HT-29 (cell line): ENCODE measurements at regions not wholly inside any gene's neighbourhood (a gene's known extent, or its start where the extent isn't known, plus 50 kb on each side); places are given as distances from the start of the nearest gene placed in this dataset.

Experiments used
- DNase-seq: peaks from one replicate; pipeline ENCODE4 v3.0.0-alpha.2; 2015; ENCODE audit warnings: low spot score

DNA sequence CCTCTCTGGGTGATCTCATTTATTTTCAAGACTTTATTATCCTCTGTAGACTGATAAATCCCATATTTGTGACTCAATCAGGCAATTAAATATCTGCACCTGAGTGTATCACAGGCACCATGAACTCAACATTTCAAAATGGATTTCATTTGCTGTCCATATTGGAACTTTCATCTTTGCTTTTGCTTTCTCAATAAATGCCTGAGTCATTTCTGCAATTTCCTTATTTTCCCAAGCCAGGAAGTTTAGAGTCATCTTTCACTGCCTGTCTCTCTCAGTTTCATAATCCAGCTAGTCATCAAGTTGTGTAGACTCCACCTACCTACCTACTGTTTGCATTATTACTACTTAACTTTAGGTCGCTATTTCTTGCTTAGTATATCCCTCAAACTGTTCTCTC lies 540.9 kb downstream of the LMO4 start:
- DNase-seq = peak; percentile 55

DNA sequence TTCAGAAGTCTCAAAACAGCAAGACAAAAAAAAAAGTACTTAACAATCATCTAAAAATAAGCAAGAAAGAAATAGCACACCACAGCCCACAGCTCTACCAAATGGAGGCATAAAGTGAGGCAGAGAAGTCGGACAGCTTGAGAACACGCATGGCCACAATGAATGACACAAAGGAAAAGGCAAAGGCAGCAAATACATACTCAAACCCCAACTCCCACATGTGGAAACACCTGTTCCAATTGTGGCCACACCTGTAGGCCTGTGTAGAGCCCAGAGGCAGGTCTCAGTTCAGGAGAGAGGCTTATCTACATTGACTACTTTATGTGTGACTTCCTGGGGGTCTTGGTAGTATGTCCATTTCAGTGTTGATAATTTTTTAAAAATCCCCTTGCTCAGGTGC lies 543.5 kb downstream of the LMO4 start:
- no peak for DNase-seq

DNA sequence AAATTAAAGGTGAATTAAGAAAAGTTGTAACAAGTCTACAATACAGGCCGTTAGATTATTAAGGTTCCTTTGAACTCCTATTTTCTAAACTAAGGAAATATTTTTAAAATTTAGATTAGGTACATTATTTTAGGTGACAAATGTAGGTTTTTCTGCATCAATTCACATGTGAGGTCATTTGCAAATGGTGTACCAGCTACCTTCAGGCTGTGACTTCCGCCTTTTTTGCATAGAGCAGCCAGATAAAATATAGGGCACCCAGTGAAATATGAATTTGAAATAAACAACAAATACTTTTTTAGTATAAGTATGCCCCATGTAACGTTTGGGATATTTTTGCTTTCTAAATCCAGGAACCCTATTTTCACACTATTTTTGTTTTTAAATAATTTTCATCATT lies 544.0 kb downstream of the LMO4 start:
- no peak for DNase-seq

DNA sequence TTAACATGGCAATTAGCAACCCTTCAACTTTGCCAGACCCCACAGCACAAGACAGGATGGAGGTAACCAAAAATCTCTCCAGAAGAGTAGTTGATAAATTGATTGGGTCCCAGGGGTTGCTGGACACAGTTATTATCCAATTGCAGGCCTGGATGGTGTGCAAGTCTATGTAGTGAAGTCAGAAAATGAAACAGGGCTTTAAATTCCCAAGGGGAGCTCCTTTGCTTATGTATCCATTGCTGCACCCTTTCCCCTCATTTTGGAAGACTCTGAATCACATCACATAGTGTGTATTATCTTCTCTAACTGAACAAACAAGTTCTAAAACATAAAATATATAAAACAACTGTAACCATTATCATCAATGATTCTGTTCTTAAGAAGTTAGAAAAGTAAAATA lies 550.2 kb downstream of the LMO4 start:
- no peak for DNase-seq

DNA sequence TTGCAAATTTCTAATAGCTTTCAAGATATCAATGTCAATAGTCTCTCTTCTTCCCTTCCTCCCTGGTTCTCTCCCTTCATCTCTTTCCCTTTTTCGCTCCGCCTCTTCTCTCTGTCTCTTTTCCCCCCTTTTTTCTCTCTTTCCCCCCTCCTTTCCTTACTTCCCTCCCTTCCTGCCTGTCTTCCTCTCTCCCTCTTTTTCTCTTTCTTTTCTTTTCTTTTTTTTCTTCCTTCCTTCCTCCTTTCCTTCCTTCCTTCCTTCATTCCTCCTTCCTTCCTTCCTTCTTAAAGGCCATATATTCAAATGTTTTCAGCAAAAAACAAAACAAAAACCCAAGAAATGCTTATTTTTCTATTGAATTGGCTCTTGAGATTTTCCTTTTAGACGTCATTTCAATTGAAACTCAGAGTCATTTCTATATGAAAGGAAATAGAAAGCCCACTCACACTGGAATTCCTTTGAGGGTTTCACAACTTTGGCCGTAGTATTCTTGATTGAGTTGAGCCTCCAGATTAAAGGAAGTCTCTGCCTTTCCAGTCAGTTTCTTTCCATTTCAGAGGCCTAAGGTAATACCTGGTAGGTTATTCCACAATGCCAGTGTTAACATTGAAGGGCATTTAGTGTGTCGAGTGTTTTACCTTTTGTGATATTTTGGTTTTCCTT lies 551.5 kb downstream of the LMO4 start:
- DNase-seq = peak; percentile 48

DNA sequence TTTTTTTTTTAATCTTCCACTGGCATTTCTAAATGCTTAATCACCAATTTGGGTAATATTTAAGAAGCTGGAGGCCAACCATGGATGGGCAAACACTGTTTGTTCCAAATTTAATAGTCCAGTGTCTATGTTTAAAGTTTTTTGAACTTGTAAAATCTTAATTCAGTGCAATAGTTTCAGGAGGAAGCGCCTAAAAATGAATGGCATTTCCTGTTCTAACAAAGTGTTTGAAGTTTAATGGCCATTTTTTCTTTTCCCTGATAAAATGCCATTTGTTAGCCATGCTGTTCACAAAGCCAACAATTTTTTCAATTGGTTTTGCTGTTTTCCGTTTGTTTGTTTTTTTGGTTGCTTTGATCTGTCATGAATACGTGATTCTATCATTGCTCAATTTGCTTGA lies 552.1 kb downstream of the LMO4 start:
- no peak for DNase-seq

DNA sequence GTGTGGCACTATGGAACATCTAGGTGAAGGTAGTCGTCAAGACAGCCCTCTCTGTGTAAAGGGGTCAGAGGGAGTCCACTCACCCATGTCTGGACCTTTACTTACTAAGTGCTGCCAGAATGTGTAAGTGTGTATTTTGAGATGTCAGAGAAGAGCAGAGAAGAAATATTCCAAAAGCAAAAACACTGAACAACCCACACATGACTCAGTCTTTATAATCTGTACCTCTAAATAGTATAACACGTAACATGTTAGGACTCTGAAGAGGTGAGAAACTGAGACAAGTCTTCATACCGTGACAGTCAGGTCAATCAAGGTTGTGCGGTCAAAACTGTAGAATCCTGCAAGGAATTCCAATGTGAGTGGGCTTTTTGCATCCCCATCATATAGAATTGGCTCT lies 555.2 kb downstream of the LMO4 start:
- DNase-seq = no peak

DNA sequence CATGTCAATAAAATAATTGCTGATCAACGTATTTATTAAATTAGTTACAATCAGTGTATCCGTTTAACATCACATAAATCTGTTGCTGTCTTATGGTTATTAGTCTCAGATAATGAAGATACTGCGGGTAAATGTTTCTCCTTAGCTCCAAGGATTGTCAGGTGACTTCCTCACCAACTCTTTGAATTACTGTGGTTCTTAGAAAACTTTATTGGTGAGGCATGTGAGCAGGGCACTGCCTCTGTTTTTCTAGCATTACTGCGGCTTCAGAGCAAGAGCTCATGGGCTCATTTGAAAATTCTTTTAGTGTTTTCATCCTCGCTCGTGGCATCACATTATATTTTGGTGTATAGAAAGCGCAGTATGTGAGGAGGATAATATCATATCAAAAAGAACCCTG lies 555.9 kb downstream of the LMO4 start:
- no peak for DNase-seq

DNA sequence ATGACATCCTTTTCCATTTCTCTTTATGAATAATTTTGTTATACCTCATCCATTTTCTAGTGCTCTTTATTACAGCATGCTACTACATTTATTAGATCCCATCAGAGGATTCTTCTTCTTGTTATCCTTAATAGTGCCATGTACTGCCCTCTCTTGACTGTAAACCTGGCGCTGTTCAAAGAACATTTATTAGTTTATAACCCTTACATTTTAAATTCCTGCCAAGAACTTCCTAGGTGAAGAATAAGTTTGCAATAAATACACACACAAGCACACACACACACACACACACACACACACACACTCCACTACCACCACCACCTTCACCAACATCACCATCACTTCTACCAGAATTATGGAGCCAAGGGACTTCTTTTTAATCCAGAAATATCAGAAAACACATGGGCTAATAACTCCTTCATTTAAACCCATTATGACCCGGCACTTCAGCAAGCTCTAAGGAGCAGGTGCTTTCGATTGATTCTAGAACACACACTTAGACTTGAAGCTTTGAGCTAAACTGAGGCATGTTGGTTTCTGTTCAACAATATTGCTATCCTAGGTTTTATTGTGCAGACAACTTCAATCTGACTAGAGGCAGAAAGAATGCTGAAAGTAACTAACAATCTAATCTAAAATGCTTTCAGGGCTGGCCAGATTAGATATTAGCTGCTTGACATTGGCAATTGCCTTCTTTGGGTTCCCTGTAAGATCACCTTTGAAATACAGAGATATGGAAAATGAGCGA lies 556.8 kb downstream of the LMO4 start:
- no peak for DNase-seq

DNA sequence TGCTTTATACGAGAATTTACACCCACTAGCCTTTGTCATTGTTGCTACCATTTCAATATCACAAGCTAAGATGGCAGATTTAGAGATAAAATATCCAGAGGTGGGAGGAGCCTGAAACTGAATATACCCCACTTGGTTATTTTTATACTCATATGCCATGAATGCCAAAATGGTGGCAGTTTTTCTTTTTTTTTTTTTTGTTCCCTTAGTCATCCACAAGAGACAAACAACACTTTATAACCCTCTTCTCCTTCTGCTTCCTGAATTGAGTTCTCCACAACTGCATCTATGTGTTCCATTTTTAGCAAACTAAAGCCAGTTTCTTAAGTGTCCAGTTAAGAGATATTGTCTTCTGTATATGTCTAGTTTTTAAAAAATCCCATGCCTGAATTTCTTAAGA lies 558.4 kb downstream of the LMO4 start:
- DNase-seq = no peak

DNA sequence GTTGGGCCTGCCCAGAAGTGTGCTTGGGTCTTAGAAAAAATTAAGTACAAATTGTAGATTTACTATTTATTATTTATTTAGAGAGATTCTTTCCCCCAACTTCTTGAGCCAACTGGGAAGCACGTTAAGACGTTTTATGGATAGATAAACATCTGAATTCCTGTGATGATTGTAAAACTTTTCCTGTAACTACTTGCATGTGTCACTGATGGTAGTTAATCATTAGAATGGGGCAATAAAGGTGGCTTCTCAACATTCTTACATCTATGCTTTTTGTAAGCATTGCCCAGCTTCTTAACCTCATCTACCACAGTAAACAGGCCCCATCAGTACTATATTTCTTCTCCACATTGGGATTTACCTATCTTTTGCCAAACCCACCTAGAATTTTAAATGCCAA lies 559.8 kb downstream of the LMO4 start:
- peak; percentile 73 for DNase-seq

DNA sequence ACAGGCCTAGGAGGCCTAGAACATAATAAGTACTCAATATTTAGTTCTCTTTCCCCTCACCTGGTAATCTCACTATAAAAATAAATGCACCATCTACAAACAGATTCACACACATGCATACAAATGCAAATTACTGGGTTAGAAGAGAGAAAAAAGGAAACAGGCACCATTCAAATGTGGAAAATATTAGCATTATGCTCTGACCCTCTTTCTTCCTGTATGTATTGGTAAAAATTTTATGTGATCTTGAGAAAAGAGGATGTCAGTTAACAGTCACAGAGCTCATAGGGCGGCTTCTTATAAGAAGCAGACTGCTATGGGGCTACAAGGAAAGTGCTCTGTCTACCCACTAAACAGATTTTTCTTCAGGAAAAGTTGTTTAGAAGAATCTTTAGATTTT lies 565.4 kb downstream of the LMO4 start:
- no peak for DNase-seq

DNA sequence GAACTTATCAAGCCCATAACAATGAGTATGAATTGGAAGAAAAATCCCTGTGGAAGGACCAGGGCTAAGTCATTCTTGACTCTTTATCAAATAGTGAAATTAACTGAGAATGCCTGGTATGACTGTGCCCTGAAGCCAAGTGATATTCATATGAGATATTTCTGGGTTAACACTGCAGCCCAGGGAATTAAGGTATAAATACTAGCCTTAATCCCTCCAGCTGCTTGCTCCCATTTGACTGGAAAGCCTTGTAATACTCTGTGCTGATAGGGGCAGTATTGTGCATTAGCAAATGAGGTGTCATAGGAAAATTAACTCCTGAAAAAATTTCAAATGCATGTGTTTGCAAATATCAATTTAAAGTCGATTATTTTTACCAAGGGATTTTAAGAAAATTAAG lies 568.8 kb downstream of the LMO4 start:
- no peak for DNase-seq

DNA sequence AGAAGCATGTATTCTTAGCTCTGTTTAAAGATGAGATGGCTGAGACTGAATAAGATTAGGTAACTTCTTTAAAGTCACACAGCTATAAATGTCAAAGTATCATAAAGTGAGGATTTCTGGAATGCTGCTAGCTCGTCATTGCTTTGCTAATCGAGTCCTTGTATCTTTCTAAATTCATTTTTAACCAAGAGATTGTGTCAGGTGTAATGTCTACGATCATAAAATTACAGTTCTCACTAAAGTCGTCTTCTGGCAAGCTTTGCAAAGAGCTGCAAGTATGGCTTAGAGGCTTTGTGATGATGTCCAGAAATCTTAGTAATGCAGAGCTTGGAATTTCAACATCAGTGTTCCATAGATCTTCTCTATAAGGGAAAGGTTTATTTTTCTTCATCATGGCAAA lies 569.8 kb downstream of the LMO4 start:
- DNase-seq = no peak

DNA sequence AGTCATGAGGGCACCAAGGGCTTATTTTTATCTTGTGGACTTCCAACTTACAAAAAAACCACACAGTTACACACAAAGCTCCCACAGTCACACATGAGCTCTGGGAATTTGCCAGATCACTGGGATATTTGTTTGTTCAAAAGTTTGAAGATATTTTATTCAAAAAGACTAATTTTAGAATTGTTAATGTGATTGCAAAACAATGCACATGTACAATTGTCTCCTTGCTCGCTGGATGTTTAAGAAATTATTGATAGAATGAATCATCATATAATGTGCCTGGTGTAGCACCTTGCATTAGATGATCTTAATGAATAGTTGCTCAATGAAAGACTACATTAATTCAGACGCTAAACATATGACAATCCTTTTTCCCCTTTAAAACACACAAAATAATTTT lies 570.3 kb downstream of the LMO4 start:
- peak; percentile 28 for DNase-seq

DNA sequence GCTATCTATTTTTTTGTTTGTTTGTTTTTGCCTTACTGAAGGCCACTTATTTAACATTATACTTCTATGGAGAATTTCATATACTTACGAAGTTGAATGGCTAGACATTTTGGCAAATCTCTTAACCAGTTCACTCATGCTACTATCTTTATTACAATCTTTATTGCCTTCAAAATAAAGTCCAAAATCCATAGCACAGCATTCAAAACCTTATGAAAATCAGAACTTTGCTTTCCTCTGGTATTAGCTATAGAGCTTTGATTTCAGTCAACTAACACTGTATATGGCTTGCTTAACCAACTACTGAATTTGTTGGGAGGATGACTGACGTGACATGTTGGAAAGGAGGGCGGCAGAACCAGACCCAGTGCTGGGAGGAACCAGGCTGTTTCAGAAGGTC lies 571.1 kb downstream of the LMO4 start:
- DNase-seq = peak; percentile 27

DNA sequence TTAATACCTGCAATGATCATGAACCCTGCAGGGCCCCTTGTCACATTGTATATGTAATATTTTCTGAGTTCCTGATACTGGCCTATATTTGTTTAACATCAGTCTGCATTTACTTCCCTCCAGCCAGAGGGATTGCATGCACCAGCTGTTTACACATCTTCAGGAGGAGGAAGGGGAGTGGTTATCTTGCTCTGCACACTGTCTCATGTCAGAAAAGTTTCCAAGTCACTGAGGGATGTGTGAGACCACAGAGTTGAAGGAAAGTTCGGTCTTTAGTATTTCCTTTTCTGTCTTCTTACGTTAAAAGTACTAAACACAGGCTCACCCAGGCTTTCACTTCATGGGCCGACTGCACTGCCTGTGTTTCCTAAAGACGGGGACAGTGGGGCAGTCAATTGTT lies 574.1 kb downstream of the LMO4 start:
- DNase-seq = no peak

DNA sequence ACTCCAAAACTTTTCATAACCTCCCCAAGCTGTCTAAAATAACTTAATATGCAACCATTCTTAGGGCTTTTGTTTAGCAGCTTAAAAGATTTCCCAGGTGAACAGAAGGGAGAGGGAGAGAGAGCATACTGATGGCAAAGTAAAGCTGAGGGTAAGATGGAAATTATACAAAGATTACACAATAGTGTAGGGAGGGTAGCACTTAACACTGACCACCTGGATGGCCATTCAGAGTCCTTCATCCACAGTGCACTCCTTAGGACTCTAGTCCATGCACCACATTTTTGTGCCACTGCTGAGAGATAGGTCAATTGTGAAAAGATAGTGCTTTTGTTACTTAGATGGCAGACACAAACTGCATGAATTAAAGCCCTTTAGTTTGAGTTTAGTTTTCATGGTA lies 574.6 kb downstream of the LMO4 start:
- DNase-seq = no peak

DNA sequence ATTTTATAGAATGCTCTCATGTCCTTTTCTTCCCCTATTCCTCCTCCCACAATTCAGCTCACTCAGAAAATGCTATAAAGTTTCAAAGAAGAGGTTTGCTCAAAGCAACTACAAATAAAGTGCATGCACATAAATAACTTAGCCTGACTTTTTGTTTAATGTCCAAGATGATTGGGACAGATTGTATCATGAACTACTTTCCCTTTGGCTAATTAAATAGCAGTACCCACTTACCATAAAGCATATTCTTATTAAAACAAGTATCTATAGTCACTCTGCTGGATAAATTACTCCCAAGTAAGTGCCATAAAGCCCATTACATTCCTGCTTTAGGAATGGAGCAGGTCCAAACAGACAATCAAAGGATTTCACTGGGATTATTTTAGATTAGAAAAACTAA lies 576.0 kb downstream of the LMO4 start:
- DNase-seq = no peak

DNA sequence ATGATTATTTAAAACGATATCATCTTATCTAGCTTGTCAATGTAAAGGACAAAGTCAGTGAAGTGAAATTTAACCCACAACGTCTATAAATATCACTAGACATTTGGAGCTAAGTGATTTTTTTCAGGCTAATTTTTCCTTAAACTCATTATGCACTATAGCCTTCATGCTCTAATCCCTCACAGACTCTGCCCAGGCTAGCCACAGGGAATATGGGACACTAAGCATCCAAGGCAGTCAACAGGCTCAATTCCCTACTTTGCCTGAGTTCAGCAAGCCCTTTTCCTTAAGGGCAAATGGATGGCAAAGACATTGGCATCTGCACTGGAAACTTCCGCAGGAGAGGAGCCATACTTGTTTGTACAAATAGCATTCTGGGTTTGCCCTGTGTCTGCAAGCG lies 577.0 kb downstream of the LMO4 start:
- no peak for DNase-seq

DNA sequence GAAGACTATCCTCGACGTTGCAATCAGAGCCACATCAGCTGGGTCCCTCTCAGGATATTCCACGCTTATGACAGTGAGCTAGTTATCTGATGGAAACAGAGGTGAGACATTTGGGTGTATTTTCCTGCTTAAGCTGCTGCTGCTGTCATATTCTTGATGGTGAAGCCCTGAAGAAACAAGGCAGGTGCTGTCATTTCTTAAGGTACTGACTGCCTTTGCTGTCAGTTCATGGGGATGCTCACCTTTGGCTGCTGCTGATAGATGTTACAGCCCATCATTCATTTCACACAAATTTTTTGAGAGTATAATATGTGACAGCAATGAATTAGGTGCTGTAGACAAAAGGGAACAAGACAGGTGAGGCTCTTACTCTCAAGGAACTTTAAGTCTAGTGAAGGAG lies 577.4 kb downstream of the LMO4 start:
- no peak for DNase-seq

DNA sequence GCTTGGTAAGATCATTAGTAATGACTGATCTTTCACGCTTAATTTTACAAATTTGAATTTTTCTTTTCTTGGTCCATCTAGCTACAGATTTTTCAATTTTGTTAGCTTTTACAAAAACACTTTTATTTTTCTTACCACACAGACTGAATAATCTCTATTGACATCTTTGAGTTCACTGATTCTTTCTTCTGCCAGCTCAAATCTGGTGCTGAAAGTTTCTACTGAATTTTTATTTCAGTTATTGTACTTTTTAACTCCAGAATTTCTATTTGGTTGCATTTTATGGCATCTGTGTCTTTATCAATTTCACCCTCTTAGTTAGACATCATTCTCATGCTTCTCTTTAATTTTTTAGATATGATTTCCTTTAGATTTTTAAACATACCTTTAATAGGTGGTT lies 584.7 kb downstream of the LMO4 start:
- no peak for DNase-seq

DNA sequence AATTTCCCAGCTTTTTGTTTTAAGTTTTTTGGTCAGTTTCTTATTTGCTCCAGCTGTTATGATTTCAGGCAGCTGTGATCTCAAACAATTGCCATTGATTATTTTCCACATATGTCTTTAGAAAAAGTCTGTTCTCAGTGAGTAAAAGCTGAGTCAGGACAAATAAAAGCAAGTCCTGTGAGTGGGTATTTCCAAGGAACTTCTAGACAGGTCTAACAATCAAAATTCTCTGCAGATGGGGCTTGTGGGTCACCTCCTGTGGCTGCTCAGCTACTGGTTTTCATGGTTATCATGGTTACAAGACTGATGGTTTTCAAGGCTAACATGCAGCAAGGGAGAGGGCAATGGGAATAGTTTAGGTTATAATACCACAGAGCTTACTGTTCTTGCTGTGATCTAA lies 585.7 kb downstream of the LMO4 start:
- no peak for DNase-seq

DNA sequence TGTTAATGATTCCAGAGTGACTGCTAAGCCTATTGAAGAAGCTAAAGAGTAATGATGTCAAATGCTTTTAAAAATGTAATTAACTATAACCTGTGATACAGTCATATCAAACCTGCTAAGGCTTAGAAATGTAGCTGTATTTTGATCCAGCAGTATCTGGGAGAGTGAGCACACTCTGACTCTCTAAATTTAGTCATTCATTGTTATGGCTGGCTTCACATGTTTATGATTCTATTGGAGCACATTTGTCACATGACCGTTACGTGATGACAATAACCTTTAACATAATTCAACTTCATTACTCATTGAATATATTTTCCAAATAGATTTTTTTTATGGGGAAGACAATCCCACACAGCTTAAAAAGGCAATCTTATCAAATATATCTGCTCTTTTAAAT lies 587.1 kb downstream of the LMO4 start:
- DNase-seq = no peak
